Suppressor macrophage treated with lipopolysaccharide for 1 hour (primary cell): ENCODE measurements at regions not wholly inside any gene's neighbourhood (a gene's known extent, or its start where the extent isn't known, plus 50 kb on each side); places are given as distances from the start of the nearest gene placed in this dataset.

ENCODE experiments used
- DNase-seq, 3 donors: peaks; one replicate each; pipeline ENCODE4 v3.0.0-alpha.2; 2020 to 2022

GRCh38 chr7:36802459-36803135 lies 78.3 kb upstream of the AOAH start:
- DNase-seq: peak in 1 of 3 donors; percentile 29

DNA sequence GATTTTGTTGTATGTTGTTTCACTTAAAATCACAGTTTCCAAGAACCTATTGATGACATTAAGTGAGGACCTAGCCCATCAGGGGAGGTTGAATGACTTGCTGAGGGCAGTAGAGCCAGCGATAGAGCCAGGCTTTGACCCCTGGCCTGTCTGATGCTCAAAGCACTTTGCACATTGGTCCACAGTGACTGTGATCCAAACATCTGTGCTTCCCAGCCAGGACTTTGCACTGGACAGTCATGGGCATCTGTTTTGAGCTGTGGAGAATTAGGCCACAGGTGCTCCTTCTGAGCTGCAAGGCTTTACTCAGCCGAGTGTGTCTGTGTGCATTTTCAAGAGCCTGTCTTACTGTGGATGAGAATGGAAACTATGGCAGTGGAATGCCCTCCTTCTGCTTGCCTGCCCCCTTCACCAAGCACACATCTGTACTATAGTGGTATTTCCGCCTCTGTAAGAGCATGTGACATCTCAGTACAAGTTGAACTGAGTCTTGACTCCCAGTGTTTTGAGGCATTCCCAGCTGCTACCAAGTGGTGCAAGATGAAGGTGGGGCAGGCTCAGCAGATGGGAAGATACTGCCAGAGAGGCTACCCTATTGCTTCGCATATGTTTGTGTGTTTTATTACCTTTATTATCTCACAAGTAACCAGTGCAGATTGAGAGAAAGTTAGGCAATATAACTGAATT lies 72.7 kb upstream of the AOAH start:
- DNase-seq: no peak

- DNase-seq: no peak
These were observed 71.2 kb upstream of the AOAH start for GRCh38 chr7:36795451-36796021.

GRCh38 chr7:36794689-36795088 lies 70.4 kb upstream of the AOAH start:
- DNase-seq: no peak

GRCh38 chr7:36792421-36792820 lies 68.1 kb upstream of the AOAH start:
- DNase-seq: no peak

- DNase-seq: no peak
These were observed 66.1 kb upstream of the AOAH start for GRCh38 chr7:36790311-36790787.

GRCh38 chr7:36788825-36789470 lies 64.7 kb upstream of the AOAH start:
- DNase-seq: no peak

DNA sequence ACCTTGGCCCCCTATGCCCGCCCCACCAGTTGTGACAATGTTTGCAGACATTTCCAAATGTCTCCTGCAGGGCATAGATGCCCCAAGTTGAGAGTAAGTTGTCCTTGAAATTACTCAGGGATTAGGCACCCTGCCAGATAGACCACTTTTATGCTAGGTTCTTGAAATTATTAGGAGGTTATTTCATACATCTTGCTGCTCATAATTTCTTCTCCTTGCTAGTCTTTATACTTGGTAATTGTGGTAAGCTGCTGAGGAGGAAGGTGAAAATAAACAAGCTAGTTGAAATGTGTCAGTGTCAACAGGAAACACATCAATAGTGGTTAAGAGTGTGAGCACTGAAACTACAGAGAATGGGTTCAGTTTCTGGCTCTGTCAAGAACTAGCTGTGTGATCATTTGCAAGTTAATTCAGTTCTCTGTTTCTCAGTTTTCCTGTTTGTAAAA lies 63.7 kb upstream of the AOAH start:
- no peak for DNase-seq

- DNase-seq: peak; percentile 52 to 62 (median 55)
These were observed 61.0 kb upstream of the AOAH start for GRCh38 chr7:36784991-36785940.

GRCh38 chr7:36781011-36781738 lies 56.9 kb upstream of the AOAH start:
- DNase-seq: peak in 1 of 3 donors; percentile 15

DNA sequence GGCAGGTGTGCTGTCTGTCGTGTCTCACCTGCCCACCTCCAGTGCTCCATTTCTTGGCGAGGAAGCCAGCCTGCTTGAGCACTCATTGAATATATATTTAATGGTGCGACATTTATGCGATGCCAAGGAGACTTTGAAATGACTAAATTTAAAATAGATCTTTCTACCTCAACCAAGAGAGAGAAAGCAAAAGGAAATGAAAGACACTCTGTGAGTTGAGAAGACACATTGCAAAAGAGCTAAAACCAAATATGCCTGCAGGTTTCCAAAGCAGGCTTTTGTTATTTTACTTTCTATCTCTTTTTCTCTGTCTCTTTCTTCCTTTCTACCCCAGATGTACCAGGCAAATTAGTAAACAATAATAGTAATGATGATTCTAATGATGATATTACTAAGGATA lies 53.6 kb upstream of the AOAH start:
- no peak for DNase-seq

- no peak for DNase-seq
These were observed 52.8 kb upstream of the AOAH start for GRCh38 chr7:36777062-36777461.

GRCh38 chr7:36775676-36776075 lies 51.4 kb upstream of the AOAH start:
- peak; percentile 87 to 95 (median 95) for DNase-seq

- DNase-seq: peak; percentile 73 to 78 (median 75)
These were observed 50.8 kb upstream of the AOAH start for GRCh38 chr7:36775061-36775620.
